Stimulated activated CD8-positive, alpha-beta memory T cell treated with anti-CD3 and anti-CD28 coated beads, Interleukin-2, amount 100 ng/mL, for 48 hours (primary cell): ENCODE measurements at regions not wholly inside any gene's neighbourhood (a gene's known extent, or its start where the extent isn't known, plus 50 kb on each side); places are given as distances from the start of the nearest gene placed in this dataset.
"Not testable (repeated sequence)": the region's sequence is repeated elsewhere in the genome, so short reads cannot be mapped to it uniquely, and the experiment has no call there.

Experiments used
- DNase-seq, 2 donors: peaks; one replicate each; pipeline ENCODE4 v3.0.0-alpha.2; 2020; ENCODE audit warnings: low read depth in 2 of 2

DNA sequence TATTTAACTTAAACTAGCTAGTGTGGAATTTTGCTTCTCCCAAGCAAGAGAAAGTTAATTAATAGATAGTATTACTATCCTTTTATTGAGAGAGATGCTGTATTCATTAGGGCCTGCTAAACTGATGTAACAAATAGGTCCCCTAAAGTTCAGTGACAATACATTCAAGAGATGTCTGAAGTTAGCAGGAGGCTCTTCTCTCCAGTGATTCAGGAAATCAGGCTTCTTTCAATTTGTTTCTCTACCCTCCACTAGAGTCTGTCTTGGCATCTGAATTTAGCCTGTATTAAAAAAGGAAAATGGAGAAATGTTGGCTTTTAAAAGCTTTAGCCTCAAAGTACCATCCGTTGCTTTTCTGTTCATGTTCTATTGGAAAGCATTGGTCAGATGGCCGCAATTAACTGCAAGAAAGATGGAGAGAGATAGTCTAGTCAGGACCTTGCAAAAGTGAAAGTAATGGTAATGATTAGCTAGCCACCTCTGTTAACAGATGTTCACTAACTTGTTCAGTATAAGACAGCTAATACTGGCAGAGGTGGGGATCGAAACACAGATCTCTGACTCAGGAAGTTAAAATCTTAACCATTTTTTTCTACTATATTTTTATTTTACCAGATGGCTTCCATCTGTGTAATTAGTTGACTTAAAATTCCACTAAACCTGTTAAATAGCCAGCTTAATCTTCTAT, 786.8 kb downstream of the TMTC2 start:
- no peak for DNase-seq

DNA sequence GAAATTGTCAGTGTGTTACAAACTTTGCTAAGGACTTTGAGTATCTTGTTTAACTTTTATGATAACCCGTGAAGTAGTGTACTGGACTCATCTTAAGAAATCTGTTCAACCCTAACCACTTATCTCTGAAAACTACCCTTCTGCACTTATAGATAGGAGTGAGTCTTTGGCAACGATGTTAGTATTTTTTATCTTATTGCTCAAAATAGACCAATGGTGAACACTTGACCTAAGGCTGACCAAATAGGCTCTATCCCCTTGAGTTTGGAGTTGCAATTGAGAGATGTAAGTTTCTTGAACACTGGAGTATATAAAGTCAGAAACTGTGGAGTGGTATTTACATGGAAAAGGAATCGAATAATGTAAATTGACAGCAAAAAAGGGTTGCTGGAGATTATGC, 786.1 kb downstream of the TMTC2 start:
- DNase-seq: no peak

DNA sequence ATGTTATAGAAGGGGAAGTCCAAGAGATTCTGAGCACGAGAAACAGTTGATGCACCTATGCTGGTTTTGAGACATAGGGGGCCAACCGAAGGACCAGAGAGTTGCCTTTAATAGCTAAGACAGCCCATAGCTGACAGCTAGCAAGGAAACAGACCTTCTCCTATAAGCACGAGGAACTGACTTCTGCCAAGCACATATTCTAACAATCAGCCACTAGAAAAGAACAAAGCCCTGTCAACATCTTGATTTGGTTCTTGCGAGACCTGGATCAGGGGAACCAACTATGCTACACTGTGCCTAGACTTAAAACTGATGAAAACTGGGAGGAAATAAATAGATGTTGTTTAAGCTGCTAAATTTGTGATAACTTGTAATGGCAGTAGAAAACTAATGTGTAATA, 785.6 kb downstream of the TMTC2 start:
- no peak for DNase-seq

DNA sequence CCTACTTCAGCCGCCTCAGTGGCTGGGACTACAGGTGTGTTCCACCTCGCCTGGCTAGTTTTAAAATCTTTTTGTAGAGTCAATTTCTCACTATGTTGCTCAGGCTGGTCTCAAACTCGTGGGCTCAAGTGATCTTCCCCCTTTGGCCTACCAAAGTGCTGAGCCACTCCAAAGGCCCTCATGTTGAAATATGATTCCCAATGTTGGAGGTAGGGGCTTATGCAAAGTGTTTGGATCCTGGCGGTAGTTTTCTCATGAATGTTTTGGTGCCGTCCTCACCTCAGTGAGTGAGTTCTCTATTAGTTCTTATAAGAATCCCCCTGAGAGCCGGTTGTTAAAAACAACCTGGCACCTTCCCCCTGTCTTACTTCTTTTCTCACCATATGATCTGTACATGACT, 784.6 kb downstream of the TMTC2 start:
- DNase-seq: no peak

DNA sequence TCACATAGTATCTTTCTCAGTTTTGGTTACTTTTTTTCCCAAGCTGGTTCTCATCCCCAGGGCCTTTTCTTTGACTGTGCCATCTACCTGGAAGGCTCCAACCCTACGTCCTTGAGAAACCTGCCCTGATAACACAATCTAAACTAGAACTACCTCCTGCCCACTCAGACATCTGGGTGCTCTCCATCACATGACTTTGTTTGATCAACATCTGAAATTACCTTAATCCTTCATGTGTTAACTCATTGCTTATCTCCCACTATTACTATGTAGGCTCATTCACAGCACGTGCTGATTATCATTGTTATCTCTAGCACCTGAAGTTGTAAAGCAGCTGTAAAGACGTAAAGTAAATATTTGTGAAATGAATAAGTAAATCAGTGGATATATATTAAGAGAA, 784.0 kb downstream of the TMTC2 start:
- no peak for DNase-seq

DNA sequence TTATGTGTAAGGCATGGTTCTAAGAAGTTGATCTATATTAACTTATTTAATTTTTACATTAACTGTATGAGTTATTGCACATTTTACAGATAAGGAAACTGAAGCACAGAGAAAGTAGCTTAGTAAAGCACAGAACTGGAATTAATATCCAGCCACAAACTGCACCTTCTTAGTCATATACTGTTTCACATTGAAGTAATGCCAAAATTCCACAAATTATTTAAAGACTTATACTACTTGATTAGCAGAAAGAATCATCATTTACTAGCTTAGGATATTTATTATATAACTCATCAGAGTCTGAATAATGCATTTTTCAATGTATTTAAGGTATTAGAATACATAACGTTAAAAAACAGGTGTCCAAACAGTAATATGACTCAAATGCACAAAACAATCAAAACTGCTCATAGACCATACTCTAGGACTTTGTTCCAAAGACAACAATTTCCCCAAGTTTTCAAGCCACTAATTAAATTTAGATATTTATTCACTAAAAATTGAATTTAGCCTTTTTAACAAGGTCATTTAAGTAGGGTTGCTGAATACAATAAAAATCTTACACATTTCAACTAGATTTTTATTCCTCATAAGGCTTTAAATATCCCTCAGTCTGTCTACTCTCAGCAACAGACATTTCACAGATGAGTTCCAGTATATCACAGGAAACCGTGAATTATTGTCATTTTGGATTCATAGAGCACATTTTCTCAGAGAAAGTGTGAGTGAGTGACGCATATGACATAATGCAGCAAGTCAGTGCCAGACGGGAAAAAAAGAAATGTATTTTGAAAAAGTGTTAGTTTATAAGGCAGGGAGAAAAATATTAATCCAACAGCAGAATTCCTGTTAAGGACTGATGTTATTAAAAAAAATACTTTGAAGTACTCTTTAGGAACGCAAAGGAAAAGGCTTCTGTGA, 782.5 kb downstream of the TMTC2 start:
- no peak for DNase-seq

DNA sequence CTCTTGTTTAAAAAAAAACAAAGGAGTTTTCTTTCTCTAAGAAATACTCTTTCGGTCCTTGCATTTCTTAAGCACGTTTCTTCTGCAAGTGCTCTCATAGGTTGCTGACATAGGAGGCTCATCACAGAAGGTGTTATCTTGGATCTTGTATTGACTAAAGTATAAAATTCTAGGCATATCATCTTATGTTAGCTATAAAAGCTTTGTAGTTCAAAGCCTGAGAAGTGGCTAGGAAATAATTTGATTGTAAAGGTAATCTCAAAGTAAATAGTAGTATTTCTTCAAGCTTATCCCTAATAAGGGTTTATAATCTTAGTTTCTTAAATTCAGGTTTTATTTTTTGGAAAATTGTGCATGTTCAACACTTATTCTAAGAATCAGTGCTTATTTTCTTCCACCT, 778.9 kb downstream of the TMTC2 start:
- DNase-seq: no peak

DNA sequence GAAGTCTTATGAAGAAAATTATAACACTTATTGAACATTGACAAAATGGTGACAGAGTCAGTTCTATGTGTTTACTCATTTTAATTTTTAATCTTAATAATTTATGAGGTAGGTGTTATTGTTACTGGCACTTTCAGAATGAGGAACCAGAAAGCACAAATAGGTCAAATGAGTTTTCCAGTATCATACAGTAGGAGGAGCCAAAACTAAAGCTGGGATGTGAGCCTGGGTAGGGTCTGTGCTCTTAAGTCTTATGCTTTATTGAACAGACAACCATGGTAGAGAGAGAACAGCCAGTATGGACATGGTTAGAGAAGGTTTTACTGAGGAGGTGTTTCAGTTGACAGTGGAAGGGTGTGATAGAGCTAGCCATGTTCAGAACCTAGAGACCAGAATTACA, 775.7 kb downstream of the TMTC2 start:
- DNase-seq: no peak

DNA sequence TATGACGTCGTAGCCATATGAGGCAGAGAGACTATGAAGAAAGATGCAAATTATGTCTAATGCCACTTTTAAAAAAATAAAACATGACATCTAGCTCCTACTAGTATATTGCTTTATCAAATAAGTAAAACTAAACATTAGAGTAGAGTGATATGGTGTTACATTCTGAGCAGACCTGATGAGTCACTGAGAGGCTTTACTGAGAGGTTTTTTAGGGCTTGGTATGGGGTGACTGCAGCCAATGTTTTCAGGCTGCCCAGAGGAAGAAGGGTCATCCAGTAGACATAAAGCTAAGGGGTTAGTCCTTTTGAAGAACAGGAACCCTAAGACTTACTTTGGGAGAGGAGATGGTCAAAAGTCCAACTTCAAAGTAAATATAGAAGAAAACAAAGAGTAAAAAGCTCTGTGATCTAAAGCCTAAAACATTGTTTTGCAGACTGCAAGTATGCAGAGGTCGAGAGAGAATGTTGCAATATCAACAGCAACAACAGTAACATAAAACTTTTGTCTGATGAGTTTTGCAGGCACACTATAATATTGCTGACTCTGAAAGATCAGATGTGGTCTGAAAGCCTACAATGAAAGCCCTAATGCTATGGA, 774.7 kb downstream of the TMTC2 start:
- DNase-seq: no peak

DNA sequence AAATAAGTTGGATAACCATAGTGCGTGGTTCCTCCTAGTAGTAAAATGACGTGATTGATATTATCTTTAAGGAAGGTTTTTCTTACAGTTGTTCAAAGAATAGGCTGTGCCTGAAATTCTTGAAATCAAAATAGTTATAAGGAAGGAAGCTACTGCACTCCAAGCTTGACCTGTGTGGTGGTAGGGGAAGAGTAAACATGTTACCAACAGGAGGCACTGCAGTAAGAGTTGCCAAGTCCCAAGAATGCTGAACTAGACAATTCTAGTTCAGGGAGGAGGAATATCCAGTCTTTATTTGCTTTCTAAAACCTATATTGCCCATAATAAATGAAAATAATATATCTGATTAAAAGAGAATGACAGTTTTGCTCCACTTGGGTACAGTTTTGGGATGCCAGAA, 764.5 kb downstream of the TMTC2 start:
- no peak for DNase-seq

DNA sequence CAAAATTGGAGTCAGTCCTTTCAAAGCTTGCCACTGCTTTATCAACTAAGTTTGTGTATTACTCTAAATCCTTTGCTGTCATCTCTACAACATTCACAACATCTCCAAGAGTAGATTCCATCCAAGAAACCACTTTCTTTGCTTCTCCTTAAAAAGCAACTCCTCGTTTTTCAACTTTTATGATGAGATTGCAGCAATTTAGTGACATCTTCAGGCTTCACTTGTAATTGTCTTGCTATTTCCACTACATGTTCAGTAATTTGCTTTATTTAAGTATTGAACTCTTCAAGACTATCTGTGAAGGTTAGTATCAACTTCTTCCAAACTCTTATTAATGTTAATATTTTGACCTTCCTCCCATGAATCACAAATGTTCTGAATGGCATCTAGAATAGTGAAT, 747.9 kb downstream of the TMTC2 start:
- no peak for DNase-seq

DNA sequence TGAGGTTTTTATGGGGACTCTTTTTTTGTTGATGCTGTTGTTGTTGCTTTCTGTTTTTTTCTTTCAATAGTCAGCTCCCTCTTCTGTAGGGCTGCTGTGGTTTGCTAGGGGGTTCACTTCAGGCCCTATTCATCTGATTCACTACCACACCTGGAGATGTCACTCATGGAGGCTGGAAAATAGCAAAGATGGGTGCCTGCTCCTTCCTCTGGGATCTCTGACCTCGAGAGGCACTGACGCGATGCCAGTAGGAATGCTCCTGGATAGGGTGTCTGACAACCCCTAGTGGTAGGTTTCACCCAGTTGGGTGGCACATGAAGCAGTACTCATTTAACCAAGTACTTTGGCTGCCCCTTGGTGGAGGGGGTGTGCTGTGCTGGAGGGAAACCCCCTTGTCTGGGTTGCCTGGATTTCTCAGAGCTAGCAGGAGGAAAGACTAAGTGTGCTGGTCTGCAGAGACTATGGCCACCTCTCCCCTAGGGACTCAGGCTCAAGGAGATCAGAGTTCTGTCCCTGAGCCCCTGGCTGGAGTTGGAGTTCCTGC, 745.5 kb downstream of the TMTC2 start:
- no peak for DNase-seq

DNA sequence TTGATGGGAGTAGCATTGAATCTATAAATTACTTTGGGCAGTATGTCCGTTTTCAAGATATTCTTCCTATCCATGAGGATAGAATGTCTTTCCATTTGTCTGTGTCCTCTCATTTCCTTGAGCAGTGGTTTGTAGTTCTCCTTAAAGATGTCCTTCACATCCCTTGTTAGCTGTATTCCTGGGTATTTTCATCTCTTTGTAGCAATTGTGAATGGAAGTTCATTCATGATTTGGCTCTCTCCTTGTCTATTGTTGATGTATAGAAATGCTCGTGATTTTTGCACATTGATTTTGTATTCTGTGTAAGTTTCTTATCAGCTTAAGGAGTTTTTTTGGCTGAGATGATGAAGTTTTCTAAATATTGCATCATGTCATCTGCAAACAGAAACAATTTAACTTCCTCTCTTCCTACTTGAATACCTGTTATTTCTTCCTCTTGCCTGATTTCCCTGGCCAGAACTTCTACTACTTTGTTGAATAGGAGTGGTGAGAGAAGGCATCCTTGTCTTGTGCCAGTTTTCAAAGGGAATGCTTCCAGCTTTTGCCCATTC, 741.0 kb downstream of the TMTC2 start:
- not testable (repeated sequence) for DNase-seq

DNA sequence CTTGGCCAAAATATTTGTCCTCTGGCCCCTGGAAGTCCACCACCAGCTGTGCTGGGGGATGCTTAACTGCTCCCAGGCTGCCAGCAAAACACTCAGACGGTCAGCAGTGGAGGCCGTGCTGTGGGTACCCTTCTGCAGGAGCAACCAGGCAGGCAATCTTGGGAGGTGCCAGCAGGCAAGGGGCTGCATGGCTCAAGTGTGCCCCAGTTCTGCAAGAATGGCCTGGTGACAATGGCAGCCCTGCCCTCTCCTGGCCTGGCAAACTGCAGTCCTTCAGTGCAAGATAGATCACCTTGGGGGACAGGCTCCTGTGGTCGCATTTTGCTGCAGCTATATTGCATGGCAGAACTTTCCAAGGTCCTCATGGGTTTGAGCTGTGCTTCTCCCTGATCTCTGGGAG, 728.3 kb downstream of the TMTC2 start:
- DNase-seq: no peak

DNA sequence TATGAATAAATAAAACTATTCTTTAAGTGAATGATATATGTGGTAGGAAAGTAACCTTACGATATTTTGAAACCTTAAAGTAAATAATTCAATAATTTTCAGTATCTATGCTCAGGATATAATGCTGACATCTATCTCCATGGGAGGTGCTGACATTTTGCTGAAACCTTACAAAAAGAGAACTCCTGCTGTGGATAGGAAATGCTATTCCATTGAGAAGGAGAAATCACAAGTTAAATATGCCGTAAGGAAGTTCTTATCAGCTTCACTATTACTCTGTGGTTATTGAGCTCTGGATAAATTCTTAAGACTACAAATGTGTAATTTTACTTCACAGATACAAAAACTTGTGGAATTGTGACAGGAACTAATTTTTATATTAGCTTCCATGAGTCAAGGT, 722.1 kb downstream of the TMTC2 start:
- DNase-seq: no peak

DNA sequence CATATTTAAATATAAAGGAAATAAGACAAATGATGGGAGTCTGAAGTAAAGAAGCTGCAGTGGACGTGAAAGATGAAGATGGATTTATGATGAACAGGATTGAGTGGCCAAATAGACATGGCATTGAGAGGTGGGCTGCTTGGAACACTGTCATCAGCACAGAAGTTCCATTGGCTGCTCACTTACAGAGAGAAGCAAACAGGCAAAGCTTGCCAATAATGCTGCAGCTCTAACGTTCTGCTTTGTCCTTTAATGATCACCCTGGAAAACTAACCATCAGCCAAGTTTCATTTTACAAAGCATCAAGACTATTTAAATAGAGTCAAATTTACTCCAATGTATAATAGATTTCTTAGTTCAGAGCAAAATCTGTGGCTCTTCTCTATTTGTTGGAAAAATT, 721.4 kb downstream of the TMTC2 start:
- no peak for DNase-seq

DNA sequence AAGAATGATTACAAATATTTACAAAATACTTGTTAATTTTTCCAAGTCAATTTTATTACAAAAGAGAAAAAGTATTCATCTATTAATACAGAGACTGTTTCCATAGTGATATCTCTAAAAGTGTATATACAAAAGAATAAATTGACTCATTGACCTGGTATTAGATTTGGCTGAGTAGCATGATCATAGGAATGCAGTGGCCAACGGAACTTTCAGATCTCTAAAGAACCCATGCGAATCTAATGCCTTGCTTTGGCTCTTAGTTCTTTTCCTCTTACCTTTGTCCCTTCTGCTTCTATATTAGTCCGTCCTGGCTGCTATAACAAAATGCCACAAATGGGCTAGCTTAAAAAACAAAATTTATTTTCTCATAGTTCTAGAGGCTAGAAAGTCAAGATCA, 717.8 kb downstream of the TMTC2 start:
- DNase-seq: no peak

DNA sequence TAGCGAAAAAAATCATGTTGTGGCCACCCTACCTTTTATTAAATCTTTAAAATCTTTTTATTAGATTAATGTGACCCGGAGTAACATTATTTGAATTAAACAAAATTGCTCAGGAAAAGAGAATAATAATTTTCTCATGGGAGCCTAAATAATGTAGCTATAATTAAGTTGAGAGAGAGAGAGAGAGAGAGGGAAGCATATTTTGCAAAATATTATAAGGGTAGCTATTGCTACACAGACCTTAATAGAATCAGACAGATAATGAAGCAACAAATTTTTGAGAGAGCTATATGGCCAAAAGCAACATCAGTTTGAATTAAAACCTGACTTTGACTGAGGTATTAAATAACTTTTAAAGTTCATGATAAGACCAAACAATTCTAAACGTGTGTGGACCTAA, 703.5 kb downstream of the TMTC2 start:
- no peak for DNase-seq

DNA sequence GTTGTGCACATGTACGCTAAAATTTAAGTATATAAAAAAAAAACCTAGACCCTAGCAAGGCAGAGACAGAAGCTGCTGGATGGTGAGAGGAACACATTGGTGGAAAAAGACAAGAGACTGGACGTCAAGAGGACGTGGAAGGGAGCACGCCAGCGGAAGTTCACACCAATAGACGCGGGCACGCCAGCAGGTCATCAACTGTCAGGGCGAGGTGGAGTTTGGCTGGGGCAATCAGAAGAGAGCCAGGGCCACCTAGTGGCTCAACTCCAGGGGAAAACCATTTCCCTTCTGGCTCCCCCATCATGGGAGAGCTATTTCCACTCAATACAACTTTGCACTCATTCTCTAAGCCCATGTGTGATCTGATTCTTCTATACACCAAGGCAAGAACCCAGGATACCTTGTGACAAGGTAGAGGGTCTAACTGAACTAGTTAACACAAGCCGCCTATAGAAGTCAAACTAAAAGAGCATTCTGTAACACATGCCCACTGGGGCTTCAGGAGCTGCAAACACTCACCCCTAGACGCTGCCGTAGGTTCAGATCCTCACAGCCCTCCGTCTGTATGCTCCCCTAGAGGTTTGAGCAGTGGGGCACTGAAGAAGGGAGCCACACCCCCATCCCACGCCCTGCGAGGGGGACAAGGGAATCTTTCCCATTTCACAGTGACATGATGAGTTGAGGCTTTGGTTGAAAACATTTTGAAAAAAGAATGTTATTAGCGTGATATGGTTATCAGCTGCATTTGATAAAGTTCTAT, 702.7 kb downstream of the TMTC2 start:
- DNase-seq: no peak

DNA sequence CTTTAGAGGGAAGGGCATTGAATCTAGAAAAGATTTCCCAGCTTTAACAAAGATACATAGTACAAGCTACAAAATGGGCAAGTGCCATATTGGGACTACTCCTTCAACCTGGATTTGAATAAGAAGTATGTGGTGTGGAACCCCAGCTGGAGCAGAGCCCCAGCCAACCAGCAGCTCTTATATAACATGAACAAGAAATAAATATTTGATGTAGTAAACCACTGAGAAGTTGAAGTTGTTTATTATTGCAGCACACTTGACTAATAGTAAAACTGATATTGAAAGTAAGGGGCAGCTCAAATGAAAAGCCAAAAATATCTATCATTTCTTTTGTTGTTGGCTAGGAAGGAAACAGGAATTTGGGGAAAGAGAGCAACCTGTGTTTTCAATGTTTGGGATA, 701.8 kb downstream of the TMTC2 start:
- DNase-seq: no peak

DNA sequence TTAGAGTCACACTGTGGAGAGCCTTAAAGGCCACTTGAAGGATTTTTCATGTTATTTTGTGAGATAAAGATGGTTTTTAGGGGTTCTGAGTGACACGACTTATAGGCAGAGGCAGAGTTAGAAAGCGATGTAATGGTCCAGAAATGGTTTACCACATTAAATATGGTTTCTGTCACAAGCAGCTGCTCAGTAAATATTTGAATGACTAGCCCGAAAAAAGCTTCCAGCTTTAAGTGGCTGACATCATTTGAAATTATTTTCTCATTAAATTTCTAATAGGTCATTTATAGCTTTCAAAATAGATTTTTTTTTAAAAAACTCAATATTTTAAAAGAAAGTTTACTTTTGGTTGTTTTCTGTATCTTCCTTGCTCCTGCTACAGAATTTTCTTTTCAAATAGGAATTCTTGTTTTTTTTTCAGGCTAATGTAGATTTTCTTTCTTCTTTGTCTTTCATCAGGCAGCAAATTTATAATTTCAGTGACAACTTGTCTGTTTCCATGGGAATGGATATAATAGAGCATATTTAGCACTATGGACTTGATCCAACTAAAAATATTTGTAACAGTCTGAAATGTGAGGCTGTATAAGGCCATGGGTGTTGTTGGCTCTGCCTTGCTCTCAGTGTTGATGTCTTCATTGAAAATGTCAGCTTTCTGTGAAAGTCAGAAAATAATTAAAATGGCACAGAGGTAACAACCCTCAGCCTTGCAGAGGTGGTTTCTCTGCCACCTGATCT, 700.0 kb downstream of the TMTC2 start:
- DNase-seq: no peak
